LNCAP (cell line): ENCODE measurements at regions not wholly inside any gene's neighbourhood (a gene's known extent, or its start where the extent isn't known, plus 50 kb on each side); places are given as distances from the start of the nearest gene placed in this dataset.

ENCODE experiments used
- CTCF ChIP-seq: fragments of 450-650 bp; IDR thresholded peaks from 2 replicates; pipeline ENCODE4 v1.5.1; 2017; ENCODE audit warnings: mild to moderate bottlenecking

DNA sequence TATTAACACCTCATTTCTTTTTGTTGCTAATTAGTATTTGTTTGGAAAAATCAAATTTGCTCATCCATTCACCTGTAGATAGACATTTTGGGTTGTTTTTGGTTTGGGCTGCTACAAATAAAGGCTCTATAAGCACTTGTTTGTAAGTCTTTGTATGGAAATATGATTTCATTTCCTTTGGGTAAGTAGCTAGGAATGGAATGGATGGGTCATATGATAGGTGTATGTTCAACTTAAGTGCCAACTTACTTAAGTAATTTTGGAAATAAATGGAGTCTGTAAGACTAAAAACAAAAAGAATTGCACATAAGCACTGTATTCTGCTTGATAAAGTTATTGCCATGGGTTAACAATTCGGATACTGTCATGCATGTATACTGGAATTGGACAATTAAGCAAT, 157.7 kb upstream of the NAMPT start:
- no peak for TF ChIP-seq CTCF

DNA sequence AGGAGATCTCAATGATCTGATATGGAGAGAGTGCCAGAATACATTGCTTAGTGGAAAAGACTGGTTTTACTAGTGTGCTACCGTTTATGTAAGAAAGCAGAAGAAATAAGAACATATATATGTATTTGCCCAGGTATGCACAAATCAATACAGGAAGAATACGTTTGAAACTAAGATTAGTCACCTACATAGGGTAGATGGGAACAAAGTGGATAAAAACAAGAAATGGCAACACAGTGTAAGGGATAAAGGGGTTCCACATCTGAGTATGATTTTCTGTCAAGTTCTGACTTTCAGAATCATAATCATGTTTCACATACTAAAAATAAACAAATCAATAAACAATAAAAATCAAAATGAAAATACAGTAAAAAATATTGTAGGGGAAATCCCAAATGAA, 148.6 kb upstream of the NAMPT start:
- no peak for TF ChIP-seq CTCF

GRCh38 chr7:106430535-106431455, 146.0 kb upstream of the NAMPT start:
- TF ChIP-seq CTCF = no peak

- no peak for TF ChIP-seq CTCF
Measured at GRCh38 chr7:106430103-106430502, 145.3 kb upstream of the NAMPT start.

GRCh38 chr7:106426803-106427202, 142.0 kb upstream of the NAMPT start:
- TF ChIP-seq CTCF = no peak

DNA sequence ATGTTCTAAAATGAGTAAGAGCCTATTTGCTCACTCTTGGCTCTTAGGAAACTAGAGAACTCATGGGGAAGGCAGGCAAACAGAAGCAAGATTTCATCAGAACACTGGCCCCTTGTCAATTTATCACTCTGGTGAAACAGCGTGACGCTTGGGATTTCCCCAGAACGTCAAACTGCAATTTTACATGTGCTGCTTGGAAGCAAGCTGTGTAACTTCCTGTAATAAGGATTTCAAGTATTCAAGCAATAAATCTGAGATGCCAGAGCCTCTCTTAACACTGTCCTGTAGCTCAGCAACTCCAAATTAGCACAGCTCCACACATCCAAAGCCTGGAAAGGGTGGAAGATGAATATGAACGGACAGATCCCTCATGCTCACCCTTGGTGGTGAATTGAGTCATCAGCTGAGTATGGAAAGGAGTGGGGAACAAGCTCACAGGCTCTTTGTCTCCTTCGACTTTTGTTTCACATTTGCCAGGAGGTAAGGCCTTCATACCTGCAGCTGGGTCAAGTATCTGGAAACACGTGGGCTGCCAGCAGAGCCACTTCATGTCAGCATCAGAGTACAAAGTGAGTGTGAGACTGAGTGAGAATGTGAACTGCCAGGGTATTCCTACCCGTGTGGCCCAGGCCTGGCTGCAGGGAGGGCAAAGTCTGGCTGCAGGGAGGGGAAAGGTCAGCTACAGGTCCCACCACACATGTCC, 140.4 kb upstream of the NAMPT start:
- TF ChIP-seq CTCF = no peak

DNA sequence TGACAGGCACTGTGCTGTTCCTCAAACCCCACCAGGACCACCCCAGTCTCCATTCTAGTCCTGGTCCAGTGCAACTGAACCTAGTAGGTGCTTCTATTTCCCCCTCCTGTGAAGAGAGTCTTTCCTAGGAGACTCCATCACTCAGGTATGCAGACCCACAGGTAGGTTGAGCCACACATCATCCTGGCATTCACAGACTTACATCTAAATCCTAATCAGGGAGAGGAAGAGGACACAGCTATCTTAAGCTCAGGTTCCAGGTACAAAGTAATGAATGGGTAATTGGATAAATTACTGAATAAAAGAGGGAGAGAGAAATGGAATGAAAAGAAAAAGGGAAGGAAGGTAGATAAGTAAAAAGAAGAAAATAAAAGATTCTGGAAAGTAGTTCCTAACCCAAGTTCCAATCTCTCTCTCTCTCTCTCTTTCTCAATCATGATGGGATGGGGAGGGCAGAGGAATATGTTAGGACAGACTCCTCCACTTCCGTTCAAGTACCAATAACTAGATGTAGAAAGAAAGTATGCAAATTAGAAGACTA, 139.8 kb upstream of the NAMPT start:
- no peak for TF ChIP-seq CTCF
